ENCODE measurements at regions not wholly inside any gene's neighbourhood (a gene's known extent, or its start where the extent isn't known, plus 50 kb on each side); places are given as distances from the start of the nearest gene placed in this dataset.

DNA sequence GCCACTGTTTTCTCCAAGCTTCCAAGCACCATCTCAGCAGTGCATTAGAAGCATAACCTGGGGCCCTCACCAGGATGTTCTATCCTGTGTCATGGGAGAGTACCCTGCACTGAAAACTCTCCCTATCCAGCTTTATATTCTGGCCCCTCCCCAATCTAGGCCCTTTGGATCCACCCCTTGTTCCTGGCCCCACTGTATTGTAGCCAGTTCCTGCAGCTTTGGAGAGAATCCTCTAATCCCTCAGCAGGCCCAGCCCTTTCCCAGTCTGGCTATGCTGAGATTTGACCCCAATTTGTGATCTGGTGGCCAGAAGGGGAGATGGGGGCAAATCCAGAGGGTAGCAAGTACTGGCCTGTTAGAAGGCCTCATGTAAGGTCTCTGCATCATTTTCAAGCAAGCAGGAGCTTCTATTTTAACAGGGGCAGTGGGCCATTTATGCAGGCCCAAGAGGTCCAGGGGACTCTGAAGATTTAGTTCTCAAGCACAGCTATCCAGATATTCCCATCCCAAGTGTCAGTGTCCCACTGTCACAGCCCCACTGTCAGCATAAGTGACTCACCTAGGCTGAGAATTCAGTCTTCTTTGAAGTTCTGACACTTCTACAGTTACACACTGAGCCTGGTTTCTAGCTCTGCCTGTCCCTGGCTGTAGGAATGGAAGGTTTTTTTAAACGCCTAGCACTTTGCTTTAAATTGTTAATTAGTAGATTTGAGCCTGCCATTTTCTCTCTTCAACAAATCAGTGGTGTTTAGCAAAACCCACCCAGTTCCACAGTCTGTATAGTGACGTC lies 589.5 kb upstream of the CADM1 start:
- in situ Hi-C loops (cut with HindIII; ENCODE audit: low pct_unique_long_range_greater_than_20kb, low sequenced_read_pairs), result no loop called here
- DNase-seq (ENCODE audit: low read depth, low spot score), result no peak
- intact Hi-C loops (cut with micrococcal nuclease; ENCODE audit: unreplicated experiment), result no loop called here
- peaks cover 3% of the 10 kb centered on the region; the same call in 1 of the 2 replicates for H3K27me3 ChIP-seq (ENCODE audit: control insufficient read depth, insufficient read depth, low read length)
- no peak overlapping the region for H3K4me3 ChIP-seq (ENCODE audit: low read depth in 2 of 2, low read length in 2 of 2)
- no peaks in the 10 kb centered on the region for H3K4me1 ChIP-seq (ENCODE audit: control insufficient read depth, insufficient read depth, low read length)
- 0 out of 2 replicates have a peak, but pooled peaks cover 2% of the 10 kb centered on the region for H3K36me3 ChIP-seq (ENCODE audit: control insufficient read depth, insufficient read depth, low read length)
- TF ChIP-seq, protein P1, sequence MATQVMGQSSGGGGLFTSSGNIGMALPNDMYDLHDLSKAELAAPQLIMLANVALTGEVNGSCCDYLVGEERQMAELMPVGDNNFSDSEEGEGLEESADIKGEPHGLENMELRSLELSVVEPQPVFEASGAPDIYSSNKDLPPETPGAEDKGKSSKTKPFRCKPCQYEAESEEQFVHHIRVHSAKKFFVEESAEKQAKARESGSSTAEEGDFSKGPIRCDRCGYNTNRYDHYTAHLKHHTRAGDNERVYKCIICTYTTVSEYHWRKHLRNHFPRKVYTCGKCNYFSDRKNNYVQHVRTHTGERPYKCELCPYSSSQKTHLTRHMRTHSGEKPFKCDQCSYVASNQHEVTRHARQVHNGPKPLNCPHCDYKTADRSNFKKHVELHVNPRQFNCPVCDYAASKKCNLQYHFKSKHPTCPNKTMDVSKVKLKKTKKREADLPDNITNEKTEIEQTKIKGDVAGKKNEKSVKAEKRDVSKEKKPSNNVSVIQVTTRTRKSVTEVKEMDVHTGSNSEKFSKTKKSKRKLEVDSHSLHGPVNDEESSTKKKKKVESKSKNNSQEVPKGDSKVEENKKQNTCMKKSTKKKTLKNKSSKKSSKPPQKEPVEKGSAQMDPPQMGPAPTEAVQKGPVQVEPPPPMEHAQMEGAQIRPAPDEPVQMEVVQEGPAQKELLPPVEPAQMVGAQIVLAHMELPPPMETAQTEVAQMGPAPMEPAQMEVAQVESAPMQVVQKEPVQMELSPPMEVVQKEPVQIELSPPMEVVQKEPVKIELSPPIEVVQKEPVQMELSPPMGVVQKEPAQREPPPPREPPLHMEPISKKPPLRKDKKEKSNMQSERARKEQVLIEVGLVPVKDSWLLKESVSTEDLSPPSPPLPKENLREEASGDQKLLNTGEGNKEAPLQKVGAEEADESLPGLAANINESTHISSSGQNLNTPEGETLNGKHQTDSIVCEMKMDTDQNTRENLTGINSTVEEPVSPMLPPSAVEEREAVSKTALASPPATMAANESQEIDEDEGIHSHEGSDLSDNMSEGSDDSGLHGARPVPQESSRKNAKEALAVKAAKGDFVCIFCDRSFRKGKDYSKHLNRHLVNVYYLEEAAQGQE (IDR thresholded peaks at IDR 0.05; ENCODE audit: insufficient read depth in 1 of 2, low read depth in 2 of 2, low read length in 1 of 2), result no peak
- no peak for TF ChIP-seq TCF7L2 (IDR thresholded peaks at IDR 0.05; ENCODE audit: low read depth, low read length)
- TF ChIP-seq SIN3A (IDR thresholded peaks at IDR 0.05; ENCODE audit: borderline replicate concordance, insufficient read depth, low read depth, low read length), result no peak
- TF ChIP-seq, protein P2, sequence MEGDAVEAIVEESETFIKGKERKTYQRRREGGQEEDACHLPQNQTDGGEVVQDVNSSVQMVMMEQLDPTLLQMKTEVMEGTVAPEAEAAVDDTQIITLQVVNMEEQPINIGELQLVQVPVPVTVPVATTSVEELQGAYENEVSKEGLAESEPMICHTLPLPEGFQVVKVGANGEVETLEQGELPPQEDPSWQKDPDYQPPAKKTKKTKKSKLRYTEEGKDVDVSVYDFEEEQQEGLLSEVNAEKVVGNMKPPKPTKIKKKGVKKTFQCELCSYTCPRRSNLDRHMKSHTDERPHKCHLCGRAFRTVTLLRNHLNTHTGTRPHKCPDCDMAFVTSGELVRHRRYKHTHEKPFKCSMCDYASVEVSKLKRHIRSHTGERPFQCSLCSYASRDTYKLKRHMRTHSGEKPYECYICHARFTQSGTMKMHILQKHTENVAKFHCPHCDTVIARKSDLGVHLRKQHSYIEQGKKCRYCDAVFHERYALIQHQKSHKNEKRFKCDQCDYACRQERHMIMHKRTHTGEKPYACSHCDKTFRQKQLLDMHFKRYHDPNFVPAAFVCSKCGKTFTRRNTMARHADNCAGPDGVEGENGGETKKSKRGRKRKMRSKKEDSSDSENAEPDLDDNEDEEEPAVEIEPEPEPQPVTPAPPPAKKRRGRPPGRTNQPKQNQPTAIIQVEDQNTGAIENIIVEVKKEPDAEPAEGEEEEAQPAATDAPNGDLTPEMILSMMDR (IDR thresholded peaks at IDR 0.05), result no peak
- TF ChIP-seq POLR2AphosphoS5 (IDR thresholded peaks at IDR 0.05; ENCODE audit: low read depth, low read length), result no peak
- H3K27ac ChIP-seq (ENCODE audit: low read length), result no peak overlapping the region
- BruUV-seq (replicated peaks), result no TSS peak
- no peaks in the 10 kb centered on the region for H3K9me3 ChIP-seq (ENCODE audit: control insufficient read depth, insufficient read depth, low read depth, low read length)
- CTCF ChIA-PET, result no interaction called here
- POLR2A ChIA-PET, result no interaction called here
- ATAC-seq, result no peak

DNA sequence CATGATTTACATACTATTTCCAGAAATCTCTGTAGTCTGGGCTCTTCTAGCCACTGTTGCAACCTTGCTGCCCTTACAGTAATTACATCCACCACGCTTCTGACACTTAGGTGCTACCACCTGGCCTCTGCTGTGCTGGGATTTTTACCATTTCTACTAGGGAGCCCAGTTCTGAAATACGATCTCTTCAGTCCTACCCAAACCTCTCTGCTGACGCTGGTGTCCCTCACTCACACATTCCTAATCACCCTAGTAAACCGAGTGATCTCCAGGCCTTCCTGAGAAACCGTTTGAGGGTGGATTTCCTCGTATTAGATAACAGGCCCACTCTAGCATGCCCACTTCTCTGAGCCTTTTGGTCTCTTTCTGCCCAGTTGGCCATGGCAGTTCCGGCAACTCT lies 588.9 kb upstream of the CADM1 start:
- POLR2A ChIA-PET, result no interaction called here
- TF ChIP-seq SIN3A (IDR thresholded peaks at IDR 0.05; ENCODE audit: borderline replicate concordance, insufficient read depth, low read depth, low read length), result no peak
- TF ChIP-seq, protein P1 (IDR thresholded peaks at IDR 0.05; ENCODE audit: insufficient read depth in 1 of 2, low read depth in 2 of 2, low read length in 1 of 2), result no peak
- no peak for TF ChIP-seq TCF7L2 (IDR thresholded peaks at IDR 0.05; ENCODE audit: low read depth, low read length)
- TF ChIP-seq, protein P2 (IDR thresholded peaks at IDR 0.05), result no peak
- no peak for TF ChIP-seq POLR2AphosphoS5 (IDR thresholded peaks at IDR 0.05; ENCODE audit: low read depth, low read length)
- BruUV-seq (replicated peaks), result no TSS peak
- DNase-seq (ENCODE audit: low read depth, low spot score) (no peak), ATAC-seq (no peak)
- intact Hi-C loops (cut with micrococcal nuclease; ENCODE audit: unreplicated experiment) (no loop called here), in situ Hi-C loops (cut with HindIII; ENCODE audit: low pct_unique_long_range_greater_than_20kb, low sequenced_read_pairs) (no loop called here)
- no peaks in the 10 kb centered on the region for H3K9me3 ChIP-seq (ENCODE audit: control insufficient read depth, insufficient read depth, low read depth, low read length)
- CTCF ChIA-PET, result no interaction called here
- H3K4me1 ChIP-seq (ENCODE audit: control insufficient read depth, insufficient read depth, low read length), result no peaks in the 10 kb centered on the region
- H3K27me3 ChIP-seq (ENCODE audit: control insufficient read depth, insufficient read depth, low read length), result peaks cover 3% of the 10 kb centered on the region; the same call in 1 of the 2 replicates
- no peak overlapping the region for H3K27ac ChIP-seq (ENCODE audit: low read length)
- H3K4me3 ChIP-seq (ENCODE audit: low read depth in 2 of 2, low read length in 2 of 2), result no peak overlapping the region
- H3K36me3 ChIP-seq (ENCODE audit: control insufficient read depth, insufficient read depth, low read length), result 0 out of 2 replicates have a peak, but pooled peaks cover 2% of the 10 kb centered on the region
